Natural killer cell (primary cell): ENCODE measurements at regions not wholly inside any gene's neighbourhood (a gene's known extent, or its start where the extent isn't known, plus 50 kb on each side); places are given as distances from the start of the nearest gene placed in this dataset.

Experiments used
- ATAC-seq, 3 donors: fragments of 150-1000 bp in 2 of 3; fragments of 200-7000 bp in 1 of 3; cut with Tn5 transposase; 1 replicate in 1 of 3; 2 replicates in 2 of 3; pipeline ENCODE4 v1.10.0; 2021; ENCODE audit warnings: mild to moderate bottlenecking in 2 of 3, moderate library complexity in 2 of 3
- DNase-seq, 2 donors: peaks; one replicate each; pipeline versions ENCODE4 v3.0.0 to v3.0.0-alpha.2; 2013 to 2021; ENCODE audit warnings: mixed read lengths in 1 of 2
- H3K27ac ChIP-seq: one replicate; pipeline ENCODE4 v1.5.1; 2013; ENCODE audit warnings: mild to moderate bottlenecking, low read length
- H3K27me3 ChIP-seq: one replicate; pipeline ENCODE4 v1.6.1; 2013; ENCODE audit warnings: low read length; ENCODE audit not compliant: control insufficient read depth, insufficient read depth
- H3K36me3 ChIP-seq: one replicate; pipeline ENCODE4 v1.6.1; 2013; ENCODE audit warnings: low read length; ENCODE audit not compliant: control insufficient read depth, insufficient read depth
- H3K4me1 ChIP-seq: one replicate; pipeline ENCODE4 v1.6.1; 2013; ENCODE audit warnings: low read length; ENCODE audit not compliant: control insufficient read depth, insufficient read depth
- H3K4me3 ChIP-seq: one replicate; pipeline ENCODE4 v1.5.1; 2013; ENCODE audit warnings: low read length
- H3K9me3 ChIP-seq: one replicate; pipeline ENCODE4 v1.6.1; 2013; ENCODE audit warnings: low read length; ENCODE audit not compliant: control insufficient read depth, insufficient read depth
- H3K27ac Mint-ChIP-seq, 2 donors: one replicate each; pipeline ENCODE4 v1.8.0; 2022; ENCODE audit warnings: mild to moderate bottlenecking in 2 of 2, mixed read lengths in 2 of 2, moderate library complexity in 1 of 2
- H3K27me3 Mint-ChIP-seq, 2 donors: one replicate each; pipeline ENCODE4 v1.8.0; 2022; ENCODE audit warnings: low read depth in 2 of 2, mixed read lengths in 2 of 2
- H3K36me3 Mint-ChIP-seq: one replicate; pipeline ENCODE4 v1.8.0; 2022; ENCODE audit warnings: mixed read lengths
- H3K4me1 Mint-ChIP-seq, 2 donors: one replicate each; pipeline ENCODE4 v1.8.0; 2022; ENCODE audit warnings: mixed read lengths in 2 of 2
- H3K4me3 Mint-ChIP-seq: one replicate; pipeline ENCODE4 v1.8.0; 2022; ENCODE audit warnings: mild to moderate bottlenecking, moderate library complexity, mixed read lengths
- H3K9me3 Mint-ChIP-seq, 2 donors: one replicate each; pipeline ENCODE4 v1.8.0; 2022; ENCODE audit warnings: mixed read lengths in 2 of 2
- CTCF ChIP-seq: fragments of 200-600 bp; IDR thresholded peaks from one replicate; pipeline ENCODE4 v1.8.0; 2022; ENCODE audit warnings: antibody characterized with exemption
- WGBS: methylation state at CpG from one replicate; pipeline ENCODE4 v1.1.7; 2013; ENCODE audit warnings: missing lambda C conversion rate; ENCODE audit not compliant: insufficient coverage; 5-methylcytosine and 5-hydroxymethylcytosine counted together
- intact Hi-C: fragments of 100-400 bp; cut with micrococcal nuclease; formaldehyde crosslinking; loops from one replicate; pipeline ENCODE4 v1.14.2; 2022

DNA sequence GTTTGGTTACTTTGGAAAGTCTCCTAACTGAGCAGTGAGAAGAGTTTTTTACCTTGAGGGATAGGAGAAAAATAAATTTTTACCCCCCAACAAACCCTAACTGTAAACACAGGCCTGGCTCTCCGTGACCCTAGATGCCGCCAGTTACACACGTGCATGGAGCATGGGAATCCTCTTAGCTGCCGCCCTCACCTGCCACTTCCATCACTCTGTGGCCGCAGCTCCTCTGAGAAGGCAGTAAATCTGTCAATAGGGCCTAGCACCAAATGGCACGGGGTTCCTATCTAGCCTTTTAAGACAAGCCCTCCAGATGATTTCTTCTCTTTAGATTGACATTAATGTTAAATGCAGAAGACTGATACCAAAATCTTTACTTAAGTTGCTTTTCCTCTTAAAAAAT, 330.3 kb upstream of the FAM241A start:
- no peak overlapping the region for H3K4me3 Mint-ChIP-seq
- H3K9me3 Mint-ChIP-seq, result peaks cover 0 to 5% of the 10 kb centered on the region in 2 donors
- 68% methylated on average over 6 of the region's 6 CpGs for WGBS
- H3K27me3 Mint-ChIP-seq, result no peaks in the 10 kb centered on the region
- H3K27me3 ChIP-seq, result no peaks in the 10 kb centered on the region
- no peak overlapping the region for H3K27ac Mint-ChIP-seq
- ATAC-seq, result no peak
- no peak for TF ChIP-seq CTCF
- H3K4me1 ChIP-seq, result no peaks in the 10 kb centered on the region
- H3K4me1 Mint-ChIP-seq, result no peaks in the 10 kb centered on the region
- no peaks in the 10 kb centered on the region for H3K36me3 Mint-ChIP-seq
- H3K27ac ChIP-seq, result no peak overlapping the region
- no peak for DNase-seq
- no peak overlapping the region for H3K4me3 ChIP-seq
- intact Hi-C loops, result no loop called here
- no peaks in the 10 kb centered on the region for H3K9me3 ChIP-seq
- H3K36me3 ChIP-seq, result no peaks in the 10 kb centered on the region

DNA sequence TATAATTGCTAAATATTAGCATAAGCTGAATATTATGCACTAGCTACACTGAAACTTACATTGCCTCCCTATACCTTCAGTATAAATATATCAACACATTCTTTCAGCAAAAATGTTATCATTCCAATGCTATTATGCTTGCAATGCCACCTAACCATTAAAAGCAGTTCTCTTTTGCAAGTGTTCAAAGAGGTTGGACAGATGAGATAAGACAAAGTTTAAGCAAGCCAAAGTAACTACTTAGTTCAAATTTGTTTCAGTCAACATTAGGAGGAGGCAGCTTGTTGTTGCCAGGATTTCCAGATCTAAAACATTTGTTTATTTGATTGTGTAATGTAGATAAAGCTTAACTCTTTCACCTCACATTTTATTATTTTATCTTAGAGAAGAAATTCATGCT, 323.9 kb upstream of the FAM241A start:
- DNase-seq (no peak), ATAC-seq (no peak)
- Mint-ChIP-seq H3K9me3 (peaks cover 3 to 6% of the 10 kb centered on the region in 2 donors), H3K4me1 (no peaks in the 10 kb centered on the region), H3K27ac (no peak overlapping the region), H3K27me3 (no peaks in the 10 kb centered on the region), H3K4me3 (no peak overlapping the region), H3K36me3 (no peaks in the 10 kb centered on the region)
- H3K27me3 ChIP-seq, result no peaks in the 10 kb centered on the region
- TF ChIP-seq CTCF, result no peak
- intact Hi-C loops, result no loop called here
- H3K9me3 ChIP-seq, result no peaks in the 10 kb centered on the region
- no peaks in the 10 kb centered on the region for H3K4me1 ChIP-seq
- no peaks in the 10 kb centered on the region for H3K36me3 ChIP-seq
- H3K4me3 ChIP-seq, result no peak overlapping the region
- no peak overlapping the region for H3K27ac ChIP-seq

- no peak for TF ChIP-seq CTCF
- H3K36me3 Mint-ChIP-seq, result no peaks in the 10 kb centered on the region
- H3K4me1 ChIP-seq, result no peaks in the 10 kb centered on the region
- no peak overlapping the region for H3K27ac Mint-ChIP-seq
- H3K27me3 Mint-ChIP-seq, result no peaks in the 10 kb centered on the region
- H3K9me3 Mint-ChIP-seq, result peaks cover 2 to 8% of the 10 kb centered on the region in 2 donors
- H3K4me1 Mint-ChIP-seq, result no peaks in the 10 kb centered on the region
- 78% methylated on average over 3 of the region's 3 CpGs for WGBS
- no peak overlapping the region for H3K4me3 ChIP-seq
- ATAC-seq (no peak), DNase-seq (no peak)
- no peak overlapping the region for H3K4me3 Mint-ChIP-seq
- H3K36me3 ChIP-seq, result no peaks in the 10 kb centered on the region
- H3K9me3 ChIP-seq, result no peaks in the 10 kb centered on the region
- H3K27ac ChIP-seq, result no peak overlapping the region
- H3K27me3 ChIP-seq, result no peaks in the 10 kb centered on the region
- intact Hi-C loops, result no loop called here
These were observed 308.7 kb upstream of the FAM241A start for GRCh38 chr4:111836601-111837000.

DNA sequence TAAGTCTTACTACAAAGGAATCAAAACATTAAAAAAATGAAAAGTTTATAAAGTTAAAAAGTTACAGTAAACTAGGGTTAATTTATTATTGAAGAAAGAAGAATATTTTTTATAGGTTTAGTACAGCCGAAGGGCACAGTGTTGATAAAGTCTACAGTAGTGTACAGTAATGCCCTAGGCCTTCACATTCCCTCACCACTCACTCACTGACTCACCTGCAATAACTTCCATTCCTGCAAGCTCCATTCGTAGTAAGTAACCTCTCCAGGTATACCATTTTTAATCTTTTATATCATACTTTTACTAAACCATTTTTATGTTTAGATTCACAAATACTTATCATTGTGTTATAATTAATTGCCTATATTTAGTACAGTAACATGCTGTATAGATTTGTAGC, 307.5 kb upstream of the FAM241A start:
- no peaks in the 10 kb centered on the region for H3K9me3 ChIP-seq
- no peak overlapping the region for H3K27ac ChIP-seq
- no peaks in the 10 kb centered on the region for H3K4me1 Mint-ChIP-seq
- H3K4me3 Mint-ChIP-seq, result no peak overlapping the region
- H3K36me3 ChIP-seq, result no peaks in the 10 kb centered on the region
- peaks cover 2 to 8% of the 10 kb centered on the region in 2 donors for H3K9me3 Mint-ChIP-seq
- H3K27me3 ChIP-seq, result no peaks in the 10 kb centered on the region
- H3K36me3 Mint-ChIP-seq, result no peaks in the 10 kb centered on the region
- no peaks in the 10 kb centered on the region for H3K4me1 ChIP-seq
- ATAC-seq, result no peak
- 82% methylated on average over 2 of the region's 2 CpGs for WGBS
- no peak overlapping the region for H3K27ac Mint-ChIP-seq
- intact Hi-C loops, result no loop called here
- DNase-seq, result no peak
- H3K4me3 ChIP-seq, result no peak overlapping the region
- H3K27me3 Mint-ChIP-seq, result no peaks in the 10 kb centered on the region
- TF ChIP-seq CTCF, result no peak
